HEK293 (cell line): ENCODE measurements at regions not wholly inside any gene's neighbourhood (a gene's known extent, or its start where the extent isn't known, plus 50 kb on each side); places are given as distances from the start of the nearest gene placed in this dataset.

ENCODE experiments used
- CTCF ChIA-PET: fragments of 350-600 bp; formaldehyde crosslinking; extraction: SDS; loops from one replicate; lab custom pipeline; 2021; ENCODE audit warnings: antibody characterized with exemption; lab: Yijun Ruan, JAX
- POLR2A ChIA-PET: fragments of 300-600 bp; formaldehyde crosslinking; extraction: SDS; loops from one replicate; lab custom pipeline; 2020; ENCODE audit warnings: antibody characterized with exemption, inconsistent platforms; lab: Yijun Ruan, JAX
- H3K27ac ChIP-seq: fragments of 200-500 bp; sonication (Bioruptor generic); 2 replicates; pipeline ENCODE4 v1.5.1; 2014; ENCODE audit warnings: low read depth, low read length, control low read depth, inconsistent platforms; ENCODE audit errors: extremely low read depth
- H3K36me3 ChIP-seq, 2 experiments: fragments of 200-500 bp in 1 of 2; sonication (Bioruptor generic) in 1 of 2; 1 replicate in 1 of 2; 2 replicates in 1 of 2; pipeline ENCODE4 v1.5.1; 2014 to 2017; ENCODE audit warnings: inconsistent platforms in 2 of 2, low read length in 2 of 2; ENCODE audit not compliant: control insufficient read depth in 2 of 2, insufficient read depth in 1 of 2
- H3K4me1 ChIP-seq: fragments of 200-500 bp; sonication (Bioruptor generic); 2 replicates; pipeline ENCODE4 v1.5.1; 2014; ENCODE audit warnings: mild to moderate bottlenecking, low read length, inconsistent platforms; ENCODE audit not compliant: control insufficient read depth, insufficient read depth
- H3K4me3 ChIP-seq: 2 replicates; pipeline ENCODE4 v1.5.1; 2011; ENCODE audit warnings: low read depth, mild to moderate bottlenecking, control low read depth, low read length, moderate library complexity
- H3K9me3 ChIP-seq: fragments of 200-500 bp; sonication (Bioruptor generic); 2 replicates; pipeline ENCODE4 v1.5.1; 2014; ENCODE audit warnings: low read depth, low read length, inconsistent platforms; ENCODE audit not compliant: control insufficient read depth, insufficient read depth
- GLIS1 ChIP-seq: fragments of 450-650 bp; formaldehyde crosslinking; IDR thresholded peaks from 2 replicates; pipeline ENCODE4 v1.5.1; 2016; ENCODE audit warnings: missing biosample characterization, missing genetic modification characterization
- KLF1 ChIP-seq: fragments of 450-650 bp; formaldehyde crosslinking; IDR thresholded peaks from 2 replicates; pipeline ENCODE4 v1.5.1; 2016; ENCODE audit warnings: missing biosample characterization, missing genetic modification characterization
- PRDM1 ChIP-seq: fragments of 450-650 bp; formaldehyde crosslinking; IDR thresholded peaks from 2 replicates; pipeline ENCODE4; 2016; ENCODE audit warnings: missing biosample characterization, missing genetic modification characterization
- YY1 ChIP-seq: fragments of 450-650 bp; formaldehyde crosslinking; IDR thresholded peaks from 2 replicates; pipeline ENCODE4 v1.5.1; 2018; ENCODE audit warnings: missing biosample characterization, missing genetic modification characterization
- YY2 ChIP-seq: fragments of 450-650 bp; formaldehyde crosslinking; IDR thresholded peaks from 2 replicates; pipeline ENCODE4 v1.5.1; 2016; ENCODE audit warnings: missing biosample characterization, missing genetic modification characterization
- ZBTB17 ChIP-seq: fragments of 450-650 bp; formaldehyde crosslinking; IDR thresholded peaks from 2 replicates; pipeline ENCODE4 v1.5.1; 2016; ENCODE audit warnings: missing biosample characterization, missing genetic modification characterization
- ZNF10 ChIP-seq: fragments of 450-650 bp; formaldehyde crosslinking; IDR thresholded peaks from 2 replicates; pipeline ENCODE4 v1.5.1; 2017; ENCODE audit warnings: missing biosample characterization, missing genetic modification characterization
- ZNF214 ChIP-seq: fragments of 450-650 bp; formaldehyde crosslinking; IDR thresholded peaks from 2 replicates; pipeline ENCODE4 v1.5.1; 2017; ENCODE audit warnings: missing biosample characterization, mild to moderate bottlenecking, missing genetic modification characterization, borderline replicate concordance
- ZNF391 ChIP-seq: fragments of 450-650 bp; formaldehyde crosslinking; IDR thresholded peaks from 2 replicates; pipeline ENCODE4 v1.5.1; 2016; ENCODE audit warnings: low read depth, missing biosample characterization, missing genetic modification characterization, borderline replicate concordance
- ZNF433 ChIP-seq: fragments of 450-650 bp; formaldehyde crosslinking; IDR thresholded peaks from 2 replicates; pipeline ENCODE4 v1.5.1; 2016; ENCODE audit warnings: missing biosample characterization, missing genetic modification characterization, low read depth
- TF ChIP-seq, protein P1 (sequence below): fragments of 450-650 bp; formaldehyde crosslinking; conservative IDR thresholded peaks from 2 replicates; pipeline ENCODE4 v1.5.1; 2016; ENCODE audit warnings: low read depth, missing biosample characterization, missing genetic modification characterization
- TF ChIP-seq, protein P2 (sequence below): fragments of 450-650 bp; formaldehyde crosslinking; IDR thresholded peaks from 2 replicates; pipeline ENCODE4 v1.5.1; 2016; ENCODE audit warnings: missing biosample characterization, missing genetic modification characterization
- TF ChIP-seq, protein P3 (sequence below): fragments of 450-650 bp; formaldehyde crosslinking; IDR thresholded peaks from 2 replicates; pipeline ENCODE4 v1.5.1; 2016; ENCODE audit warnings: missing biosample characterization, missing genetic modification characterization, low read depth
- TF ChIP-seq, protein P4 (sequence below): fragments of 450-650 bp; formaldehyde crosslinking; IDR thresholded peaks from 2 replicates; pipeline ENCODE4 v1.5.1; 2016; ENCODE audit warnings: missing biosample characterization, missing genetic modification characterization
- TF ChIP-seq, protein P5 (sequence below): fragments of 450-650 bp; IDR thresholded peaks from 2 replicates; pipeline ENCODE4 v1.5.1; 2018; ENCODE audit warnings: missing biosample characterization, mild to moderate bottlenecking, missing genetic modification characterization

DNA sequence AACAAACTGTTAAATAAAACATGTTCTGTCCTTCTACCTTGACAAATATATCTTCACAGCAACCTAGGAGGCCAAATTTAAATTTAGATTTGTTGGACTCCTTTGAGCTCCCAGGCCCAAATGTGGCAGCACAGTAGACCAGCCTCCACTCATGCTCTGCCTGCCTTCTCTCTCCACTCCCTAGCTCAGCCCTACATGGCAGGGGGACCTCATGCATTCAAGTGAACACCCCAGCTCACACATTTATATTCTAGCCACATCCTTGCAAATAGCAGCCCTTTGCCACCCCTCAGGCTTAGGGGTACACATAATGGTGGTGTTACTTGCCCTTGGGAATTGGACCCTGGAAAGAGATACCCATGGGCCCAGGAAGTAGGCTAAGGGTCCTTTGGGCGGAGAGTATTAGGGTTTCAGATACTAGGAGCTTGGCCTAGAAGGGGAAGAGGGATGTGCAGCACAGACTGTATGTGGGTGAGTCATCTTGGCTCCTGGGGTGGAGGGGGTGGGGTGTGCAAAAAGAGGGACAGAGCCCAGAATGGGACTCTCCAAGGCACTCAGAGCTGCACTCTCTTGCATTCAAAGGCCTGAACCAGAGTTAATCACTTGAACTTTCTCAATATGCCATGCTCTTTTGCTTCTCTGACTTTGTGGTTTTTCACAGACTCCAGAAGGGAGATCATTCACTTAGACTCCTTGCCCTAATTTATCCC lies 268.4 kb upstream of the ROPN1 start:
- H3K9me3 ChIP-seq, result no peaks in the 10 kb centered on the region
- H3K27ac ChIP-seq, result no peak overlapping the region
- H3K4me1 ChIP-seq, result no peaks in the 10 kb centered on the region
- CTCF ChIA-PET, result interaction anchor here (0.7 to 1.5 kb wide), 4 partner anchors 11 to 244 kb away, joined by 3 to 5 read pairs (median 3); partner anchors contain the start of gene KALRN
- no peak overlapping the region for H3K4me3 ChIP-seq
- POLR2A ChIA-PET, result no interaction called here
- TF ChIP-seq ZNF214 (tag by site-specific recombination) (no peak), GLIS1 (tag by site-specific recombination) (peak; percentile 57), YY2 (tag by site-specific recombination) (no peak)
- TF ChIP-seq, protein P1, sequence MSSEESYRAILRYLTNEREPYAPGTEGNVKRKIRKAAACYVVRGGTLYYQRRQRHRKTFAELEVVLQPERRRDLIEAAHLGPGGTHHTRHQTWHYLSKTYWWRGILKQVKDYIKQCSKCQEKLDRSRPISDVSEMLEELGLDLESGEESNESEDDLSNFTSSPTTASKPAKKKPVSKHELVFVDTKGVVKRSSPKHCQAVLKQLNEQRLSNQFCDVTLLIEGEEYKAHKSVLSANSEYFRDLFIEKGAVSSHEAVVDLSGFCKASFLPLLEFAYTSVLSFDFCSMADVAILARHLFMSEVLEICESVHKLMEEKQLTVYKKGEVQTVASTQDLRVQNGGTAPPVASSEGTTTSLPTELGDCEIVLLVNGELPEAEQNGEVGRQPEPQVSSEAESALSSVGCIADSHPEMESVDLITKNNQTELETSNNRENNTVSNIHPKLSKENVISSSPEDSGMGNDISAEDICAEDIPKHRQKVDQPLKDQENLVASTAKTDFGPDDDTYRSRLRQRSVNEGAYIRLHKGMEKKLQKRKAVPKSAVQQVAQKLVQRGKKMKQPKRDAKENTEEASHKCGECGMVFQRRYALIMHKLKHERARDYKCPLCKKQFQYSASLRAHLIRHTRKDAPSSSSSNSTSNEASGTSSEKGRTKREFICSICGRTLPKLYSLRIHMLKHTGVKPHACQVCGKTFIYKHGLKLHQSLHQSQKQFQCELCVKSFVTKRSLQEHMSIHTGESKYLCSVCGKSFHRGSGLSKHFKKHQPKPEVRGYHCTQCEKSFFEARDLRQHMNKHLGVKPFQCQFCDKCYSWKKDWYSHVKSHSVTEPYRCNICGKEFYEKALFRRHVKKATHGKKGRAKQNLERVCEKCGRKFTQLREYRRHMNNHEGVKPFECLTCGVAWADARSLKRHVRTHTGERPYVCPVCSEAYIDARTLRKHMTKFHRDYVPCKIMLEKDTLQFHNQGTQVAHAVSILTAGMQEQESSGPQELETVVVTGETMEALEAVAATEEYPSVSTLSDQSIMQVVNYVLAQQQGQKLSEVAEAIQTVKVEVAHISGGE (tag by site-specific recombination), result no peak
- TF ChIP-seq, protein P2, sequence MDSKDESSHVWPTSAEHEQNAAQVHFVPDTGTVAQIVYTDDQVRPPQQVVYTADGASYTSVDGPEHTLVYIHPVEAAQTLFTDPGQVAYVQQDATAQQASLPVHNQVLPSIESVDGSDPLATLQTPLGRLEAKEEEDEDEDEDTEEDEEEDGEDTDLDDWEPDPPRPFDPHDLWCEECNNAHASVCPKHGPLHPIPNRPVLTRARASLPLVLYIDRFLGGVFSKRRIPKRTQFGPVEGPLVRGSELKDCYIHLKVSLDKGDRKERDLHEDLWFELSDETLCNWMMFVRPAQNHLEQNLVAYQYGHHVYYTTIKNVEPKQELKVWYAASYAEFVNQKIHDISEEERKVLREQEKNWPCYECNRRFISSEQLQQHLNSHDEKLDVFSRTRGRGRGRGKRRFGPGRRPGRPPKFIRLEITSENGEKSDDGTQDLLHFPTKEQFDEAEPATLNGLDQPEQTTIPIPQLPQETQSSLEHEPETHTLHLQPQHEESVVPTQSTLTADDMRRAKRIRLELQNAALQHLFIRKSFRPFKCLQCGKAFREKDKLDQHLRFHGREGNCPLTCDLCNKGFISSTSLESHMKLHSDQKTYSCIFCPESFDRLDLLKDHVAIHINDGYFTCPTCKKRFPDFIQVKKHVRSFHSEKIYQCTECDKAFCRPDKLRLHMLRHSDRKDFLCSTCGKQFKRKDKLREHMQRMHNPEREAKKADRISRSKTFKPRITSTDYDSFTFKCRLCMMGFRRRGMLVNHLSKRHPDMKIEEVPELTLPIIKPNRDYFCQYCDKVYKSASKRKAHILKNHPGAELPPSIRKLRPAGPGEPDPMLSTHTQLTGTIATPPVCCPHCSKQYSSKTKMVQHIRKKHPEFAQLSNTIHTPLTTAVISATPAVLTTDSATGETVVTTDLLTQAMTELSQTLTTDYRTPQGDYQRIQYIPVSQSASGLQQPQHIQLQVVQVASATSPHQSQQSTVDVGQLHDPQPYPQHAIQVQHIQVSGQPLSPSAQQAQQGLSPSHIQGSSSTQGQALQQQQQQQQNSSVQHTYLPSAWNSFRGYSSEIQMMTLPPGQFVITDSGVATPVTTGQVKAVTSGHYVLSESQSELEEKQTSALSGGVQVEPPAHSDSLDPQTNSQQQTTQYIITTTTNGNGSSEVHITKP, result 0 out of 2 replicates have a peak, but pooled peaks have one; percentile 15
- H3K36me3 ChIP-seq, result no peaks in the 10 kb centered on the region

DNA sequence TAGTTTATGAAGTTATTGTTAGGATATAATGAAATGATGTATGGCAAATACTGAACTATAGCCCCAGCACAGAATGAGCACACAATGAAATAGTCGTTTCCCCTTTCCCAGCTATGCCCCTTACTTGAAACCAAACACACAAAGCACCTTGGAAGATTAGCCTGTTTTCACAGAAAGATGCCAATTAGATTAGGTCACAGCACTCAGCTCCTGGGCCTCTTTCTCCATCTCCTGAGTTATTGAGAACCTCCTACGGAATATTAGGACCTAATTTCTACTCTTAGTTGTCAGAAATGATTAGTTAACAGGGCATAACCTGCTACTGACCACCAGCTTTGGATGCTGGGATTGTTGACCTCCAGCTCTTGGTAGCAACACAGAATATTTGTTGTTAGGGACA lies 269.4 kb upstream of the ROPN1 start:
- H3K4me1 ChIP-seq, result no peaks in the 10 kb centered on the region
- ChIA-PET POLR2A (no interaction called here), CTCF (interaction anchor here (0.6 to 1.2 kb wide), 4 partner anchors 15 to 228 kb away, joined by 3 to 4 read pairs (median 3); partner anchors contain the start of gene KALRN)
- H3K9me3 ChIP-seq, result no peaks in the 10 kb centered on the region
- H3K27ac ChIP-seq, result no peak overlapping the region
- H3K36me3 ChIP-seq, result no peaks in the 10 kb centered on the region
- no peak overlapping the region for H3K4me3 ChIP-seq
- TF ChIP-seq YY1 (tag by site-specific recombination) (no peak), ZNF10 (tag by site-specific recombination) (no peak), PRDM1 (tag by site-specific recombination) (no peak), ZBTB17 (tag by site-specific recombination) (no peak), KLF1 (tag by site-specific recombination) (no peak), ZNF391 (no peak), ZNF433 (tag by site-specific recombination) (no peak)
- TF ChIP-seq, protein P3, sequence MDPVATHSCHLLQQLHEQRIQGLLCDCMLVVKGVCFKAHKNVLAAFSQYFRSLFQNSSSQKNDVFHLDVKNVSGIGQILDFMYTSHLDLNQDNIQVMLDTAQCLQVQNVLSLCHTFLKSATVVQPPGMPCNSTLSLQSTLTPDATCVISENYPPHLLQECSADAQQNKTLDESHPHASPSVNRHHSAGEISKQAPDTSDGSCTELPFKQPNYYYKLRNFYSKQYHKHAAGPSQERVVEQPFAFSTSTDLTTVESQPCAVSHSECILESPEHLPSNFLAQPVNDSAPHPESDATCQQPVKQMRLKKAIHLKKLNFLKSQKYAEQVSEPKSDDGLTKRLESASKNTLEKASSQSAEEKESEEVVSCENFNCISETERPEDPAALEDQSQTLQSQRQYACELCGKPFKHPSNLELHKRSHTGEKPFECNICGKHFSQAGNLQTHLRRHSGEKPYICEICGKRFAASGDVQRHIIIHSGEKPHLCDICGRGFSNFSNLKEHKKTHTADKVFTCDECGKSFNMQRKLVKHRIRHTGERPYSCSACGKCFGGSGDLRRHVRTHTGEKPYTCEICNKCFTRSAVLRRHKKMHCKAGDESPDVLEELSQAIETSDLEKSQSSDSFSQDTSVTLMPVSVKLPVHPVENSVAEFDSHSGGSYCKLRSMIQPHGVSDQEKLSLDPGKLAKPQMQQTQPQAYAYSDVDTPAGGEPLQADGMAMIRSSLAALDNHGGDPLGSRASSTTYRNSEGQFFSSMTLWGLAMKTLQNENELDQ (tag by site-specific recombination), result no peak
- TF ChIP-seq, protein P4, sequence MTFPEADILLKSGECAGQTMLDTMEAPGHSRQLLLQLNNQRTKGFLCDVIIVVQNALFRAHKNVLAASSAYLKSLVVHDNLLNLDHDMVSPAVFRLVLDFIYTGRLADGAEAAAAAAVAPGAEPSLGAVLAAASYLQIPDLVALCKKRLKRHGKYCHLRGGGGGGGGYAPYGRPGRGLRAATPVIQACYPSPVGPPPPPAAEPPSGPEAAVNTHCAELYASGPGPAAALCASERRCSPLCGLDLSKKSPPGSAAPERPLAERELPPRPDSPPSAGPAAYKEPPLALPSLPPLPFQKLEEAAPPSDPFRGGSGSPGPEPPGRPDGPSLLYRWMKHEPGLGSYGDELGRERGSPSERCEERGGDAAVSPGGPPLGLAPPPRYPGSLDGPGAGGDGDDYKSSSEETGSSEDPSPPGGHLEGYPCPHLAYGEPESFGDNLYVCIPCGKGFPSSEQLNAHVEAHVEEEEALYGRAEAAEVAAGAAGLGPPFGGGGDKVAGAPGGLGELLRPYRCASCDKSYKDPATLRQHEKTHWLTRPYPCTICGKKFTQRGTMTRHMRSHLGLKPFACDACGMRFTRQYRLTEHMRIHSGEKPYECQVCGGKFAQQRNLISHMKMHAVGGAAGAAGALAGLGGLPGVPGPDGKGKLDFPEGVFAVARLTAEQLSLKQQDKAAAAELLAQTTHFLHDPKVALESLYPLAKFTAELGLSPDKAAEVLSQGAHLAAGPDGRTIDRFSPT (tag by site-specific recombination), result no peak
- TF ChIP-seq, protein P1 (tag by site-specific recombination), result no peak
- TF ChIP-seq, protein P5, sequence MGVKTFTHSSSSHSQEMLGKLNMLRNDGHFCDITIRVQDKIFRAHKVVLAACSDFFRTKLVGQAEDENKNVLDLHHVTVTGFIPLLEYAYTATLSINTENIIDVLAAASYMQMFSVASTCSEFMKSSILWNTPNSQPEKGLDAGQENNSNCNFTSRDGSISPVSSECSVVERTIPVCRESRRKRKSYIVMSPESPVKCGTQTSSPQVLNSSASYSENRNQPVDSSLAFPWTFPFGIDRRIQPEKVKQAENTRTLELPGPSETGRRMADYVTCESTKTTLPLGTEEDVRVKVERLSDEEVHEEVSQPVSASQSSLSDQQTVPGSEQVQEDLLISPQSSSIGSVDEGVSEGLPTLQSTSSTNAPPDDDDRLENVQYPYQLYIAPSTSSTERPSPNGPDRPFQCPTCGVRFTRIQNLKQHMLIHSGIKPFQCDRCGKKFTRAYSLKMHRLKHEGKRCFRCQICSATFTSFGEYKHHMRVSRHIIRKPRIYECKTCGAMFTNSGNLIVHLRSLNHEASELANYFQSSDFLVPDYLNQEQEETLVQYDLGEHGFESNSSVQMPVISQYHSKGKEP, result no peak
